ENCODE measurements at regions not wholly inside any gene's neighbourhood (a gene's known extent, or its start where the extent isn't known, plus 50 kb on each side); places are given as distances from the start of the nearest gene placed in this dataset.
"Not testable (repeated sequence)": the region's sequence is repeated elsewhere in the genome, so short reads cannot be mapped to it uniquely, and the experiment has no call there.

DNA sequence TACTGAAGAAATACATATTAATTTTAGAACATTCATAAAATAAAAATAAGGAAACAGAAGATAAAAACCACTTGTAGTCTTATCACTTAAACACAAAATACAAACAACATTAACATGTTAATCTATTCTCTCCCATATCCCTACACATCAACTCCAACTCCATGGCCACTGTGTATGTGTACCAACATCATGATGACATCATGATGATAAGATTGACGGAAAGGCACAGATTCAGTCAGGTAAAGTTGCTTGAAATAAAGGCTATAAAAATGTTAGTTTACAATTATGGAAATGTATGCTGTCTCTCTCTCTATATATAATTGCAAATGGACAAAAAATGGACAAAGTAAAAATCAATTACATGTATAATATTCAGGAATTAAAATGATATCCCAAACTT lies 388.5 kb upstream of the UBE2E3 start:
- no peak for DNase-seq

DNA sequence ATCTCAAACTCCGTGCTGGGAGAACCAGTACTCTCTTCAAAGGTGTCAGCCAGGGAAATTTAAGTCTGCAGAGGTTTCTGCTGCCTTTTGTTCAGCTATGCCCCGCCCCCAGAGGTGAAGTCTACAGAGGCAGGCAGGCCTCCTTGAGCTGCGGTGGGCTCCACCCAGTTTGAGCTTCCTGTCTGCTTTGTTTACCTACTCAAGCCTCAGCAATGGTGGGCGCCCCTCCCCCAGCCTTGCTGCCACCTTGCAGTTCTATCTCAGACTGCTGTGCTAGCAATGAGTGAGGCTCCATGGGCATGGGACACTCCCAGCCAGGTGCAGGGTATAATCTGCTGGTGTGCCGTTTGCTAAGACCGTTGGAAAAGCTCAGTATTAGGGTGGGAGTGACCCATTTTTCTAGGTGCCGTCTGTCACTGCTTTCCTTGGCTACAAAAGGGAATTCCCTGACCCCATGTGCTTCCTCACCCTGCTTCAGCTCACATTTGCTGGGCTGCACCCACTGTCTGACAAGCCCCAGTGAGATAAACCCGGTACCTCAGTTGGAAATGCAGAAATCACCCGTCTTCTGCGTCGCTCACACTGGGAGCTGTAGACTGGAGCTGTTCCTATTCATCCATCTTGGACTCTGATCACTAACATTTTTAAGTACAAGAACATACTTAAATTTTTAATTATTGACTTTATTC lies 389.2 kb upstream of the UBE2E3 start:
- DNase-seq = not testable (repeated sequence)

DNA sequence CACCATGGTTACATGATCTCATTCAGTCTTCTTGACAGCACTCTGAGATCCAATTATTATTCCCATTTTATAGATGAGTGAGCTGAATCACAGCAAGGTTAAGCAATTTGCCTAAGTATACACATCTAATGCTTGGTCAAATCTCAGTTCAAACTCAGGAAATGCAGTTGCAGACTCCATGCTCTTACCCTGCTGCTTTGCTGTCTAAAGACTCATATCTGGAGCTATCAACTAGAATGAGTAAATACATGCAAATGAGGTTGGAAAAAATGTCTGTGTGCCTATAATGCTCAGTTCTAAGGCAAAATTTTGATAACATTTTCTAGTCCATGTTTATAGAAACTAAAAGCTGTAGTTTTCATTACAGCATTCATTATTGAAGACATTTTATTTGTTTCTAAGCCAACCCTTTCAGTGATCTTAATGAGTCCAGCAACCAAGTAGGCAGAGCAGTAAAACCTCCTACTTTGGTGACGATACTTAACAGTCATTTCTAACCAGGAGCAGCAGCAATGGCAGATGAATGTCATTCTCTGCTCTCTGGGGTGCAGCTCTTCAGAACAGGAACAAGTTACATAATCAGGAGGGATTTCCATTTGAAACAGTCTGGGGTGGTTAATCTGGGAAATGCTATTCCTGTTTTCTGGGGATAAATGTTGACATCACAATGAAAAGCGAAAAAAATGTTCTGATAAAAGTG lies 396.8 kb upstream of the UBE2E3 start:
- DNase-seq = no peak

DNA sequence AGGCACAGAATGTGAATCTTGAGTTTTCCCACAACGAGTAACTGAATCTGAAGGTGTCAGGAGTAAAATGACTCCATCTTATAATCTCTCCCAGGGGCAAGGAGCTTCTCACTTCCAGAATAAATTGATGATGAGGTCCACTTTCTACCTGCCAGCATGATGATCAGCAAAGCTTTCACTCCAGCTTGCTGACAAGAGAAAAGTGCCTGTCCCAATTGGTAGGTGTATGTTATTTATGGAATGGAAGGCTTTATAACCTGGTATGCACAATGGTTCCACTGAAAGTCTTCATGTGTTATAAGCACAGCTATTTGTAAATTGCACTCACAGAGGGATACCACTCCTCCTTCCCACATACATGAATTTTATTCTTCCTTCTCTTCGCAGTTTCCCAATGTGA lies 401.0 kb upstream of the UBE2E3 start:
- no peak for DNase-seq

DNA sequence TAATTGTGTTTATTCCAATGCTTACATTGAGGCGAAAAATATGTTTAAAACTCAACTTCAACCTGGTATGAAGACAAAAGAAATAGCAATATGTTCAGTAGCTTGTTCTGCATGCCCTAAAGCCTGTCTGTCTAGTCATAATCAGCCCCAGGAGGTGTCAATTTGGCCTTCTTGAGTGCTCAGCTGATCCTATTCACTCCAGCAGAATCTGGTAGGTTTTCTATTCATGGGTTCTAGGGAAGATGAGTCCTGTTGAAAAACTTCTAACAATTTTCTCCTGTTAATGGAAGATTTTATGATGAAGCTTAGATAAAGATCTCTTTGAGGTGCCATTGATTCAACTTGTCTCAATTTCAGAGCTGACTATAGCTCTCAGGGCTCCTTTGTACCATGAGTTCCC lies 402.0 kb upstream of the UBE2E3 start:
- DNase-seq = no peak

DNA sequence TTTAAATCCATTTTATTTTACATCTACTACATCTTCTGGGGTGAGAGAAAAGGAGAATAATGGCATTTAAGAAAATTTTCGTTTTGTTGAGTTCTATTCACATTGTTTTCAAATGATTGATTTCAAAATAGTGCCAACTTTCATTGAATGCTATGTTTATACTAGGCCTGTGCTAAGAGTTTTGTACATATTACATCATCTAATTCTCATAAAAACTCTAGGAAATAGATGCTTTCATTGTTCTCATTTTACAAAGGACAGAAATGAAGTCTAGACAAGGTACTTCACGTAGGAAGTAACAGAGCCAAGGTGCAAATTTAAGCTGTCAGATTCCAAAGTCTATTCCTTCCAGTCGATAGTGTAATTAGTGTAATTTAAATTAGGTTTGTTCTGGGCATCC lies 402.8 kb upstream of the UBE2E3 start:
- DNase-seq = no peak

DNA sequence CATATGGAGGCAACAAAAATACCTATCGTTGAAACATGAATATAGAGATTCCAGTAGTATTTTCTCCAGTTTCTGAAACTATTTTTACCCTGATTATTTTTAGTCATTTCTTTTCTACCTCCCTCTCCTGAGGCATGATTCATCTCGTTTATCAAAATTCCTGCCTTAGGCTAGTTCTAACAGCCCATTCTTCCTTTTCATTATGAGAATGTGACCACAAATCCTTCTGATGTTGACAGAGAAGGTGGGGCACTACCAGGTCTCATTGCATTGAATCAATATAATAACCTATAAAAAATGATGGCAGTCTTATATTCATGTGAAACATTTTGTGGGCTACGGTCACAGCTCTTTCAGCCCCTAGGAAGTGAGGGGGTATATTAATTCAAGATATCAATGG lies 406.5 kb upstream of the UBE2E3 start:
- no peak for DNase-seq

DNA sequence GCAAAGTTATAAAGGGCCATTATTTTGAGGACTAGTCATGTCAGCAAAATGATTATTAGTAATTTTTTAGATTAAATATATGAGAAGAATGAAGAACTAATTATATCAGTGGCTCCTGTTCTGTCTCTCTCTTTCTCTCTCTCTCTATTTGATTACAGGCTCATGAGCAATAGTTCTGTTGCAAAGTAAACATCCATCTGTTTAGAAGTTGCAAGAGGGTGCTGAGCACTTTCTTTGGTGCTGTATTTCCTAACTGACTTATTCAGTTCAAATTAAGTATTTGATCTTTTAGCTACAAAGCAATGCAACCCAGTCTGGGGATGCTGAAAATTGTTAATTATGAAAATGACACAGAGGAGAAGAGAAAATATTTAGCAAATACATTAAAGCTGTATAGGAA lies 408.1 kb upstream of the UBE2E3 start:
- no peak for DNase-seq

DNA sequence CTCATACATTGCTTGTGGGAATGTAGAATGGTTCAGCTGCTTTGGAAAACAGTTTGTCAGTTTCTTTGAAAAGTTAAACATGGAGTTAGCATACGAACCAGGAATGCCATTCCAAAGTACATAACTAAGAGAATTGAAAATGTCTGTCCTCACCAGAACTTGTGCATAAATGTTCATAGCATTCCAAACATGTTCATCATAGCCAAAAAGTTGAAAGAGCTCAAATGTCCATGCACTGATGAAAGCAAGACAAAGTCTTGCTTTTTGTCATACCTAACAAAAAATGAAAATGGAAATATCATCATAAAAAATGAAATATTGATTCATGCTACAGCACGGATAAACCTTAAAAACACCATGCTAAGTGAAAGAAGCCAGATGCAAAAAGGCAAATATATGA lies 408.8 kb upstream of the UBE2E3 start:
- no peak for DNase-seq

DNA sequence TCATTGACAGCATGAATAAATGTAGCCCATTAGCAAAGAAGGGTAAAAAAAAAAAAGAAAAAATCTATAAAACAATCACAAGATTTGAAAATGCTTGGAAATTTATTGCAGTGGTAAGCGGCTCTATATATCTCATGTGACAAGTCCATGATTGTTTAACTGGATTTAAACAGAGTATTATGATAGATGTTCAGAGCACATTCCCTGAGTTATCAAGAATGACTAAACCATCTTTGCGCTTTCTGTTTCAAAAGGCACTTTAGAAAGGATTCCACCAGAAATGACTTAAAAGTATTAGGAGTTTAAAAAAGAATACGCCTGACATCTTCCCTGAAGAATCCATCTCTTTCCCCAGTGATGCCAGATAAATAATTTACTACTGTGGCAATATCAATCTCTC lies 409.5 kb upstream of the UBE2E3 start:
- no peak for DNase-seq

DNA sequence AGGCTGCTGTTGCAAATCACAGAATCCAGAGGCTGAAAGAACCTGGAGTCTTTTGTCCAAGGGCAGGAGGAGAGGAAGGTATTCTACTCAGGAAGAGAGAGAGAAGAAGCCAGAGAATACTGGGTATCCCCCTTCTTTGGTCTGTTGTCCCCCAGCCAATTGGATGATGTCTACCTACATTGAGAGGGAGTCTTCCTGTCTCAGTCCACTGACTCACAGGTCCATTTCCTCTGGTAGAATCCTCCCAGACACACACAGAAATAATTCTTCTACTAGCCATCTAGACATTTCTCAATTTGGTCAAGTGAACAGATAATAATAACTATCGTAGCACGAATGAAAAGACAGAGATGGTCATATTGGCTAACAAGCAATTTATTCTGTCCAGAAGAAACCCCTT lies 416.4 kb upstream of the UBE2E3 start:
- DNase-seq = no peak

DNA sequence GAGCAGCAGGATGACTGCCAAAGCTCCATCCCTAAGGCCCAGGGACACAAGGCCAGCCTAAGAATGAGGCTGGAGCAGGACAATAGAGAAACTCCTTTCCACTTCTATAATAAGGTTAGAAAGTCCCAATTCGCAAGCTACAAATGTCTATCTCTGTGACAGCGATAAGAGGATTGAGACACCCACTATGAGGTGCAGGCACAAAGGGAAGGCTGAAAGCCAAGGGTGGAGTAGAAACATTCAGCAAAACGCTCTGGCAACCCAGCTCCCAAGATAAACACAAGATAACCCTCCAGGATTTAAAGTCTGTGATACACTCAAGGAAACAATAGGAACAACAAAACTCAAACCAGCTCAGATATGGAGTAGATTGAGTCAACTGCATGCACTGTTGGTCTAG lies 418.0 kb upstream of the UBE2E3 start:
- DNase-seq = no peak

DNA sequence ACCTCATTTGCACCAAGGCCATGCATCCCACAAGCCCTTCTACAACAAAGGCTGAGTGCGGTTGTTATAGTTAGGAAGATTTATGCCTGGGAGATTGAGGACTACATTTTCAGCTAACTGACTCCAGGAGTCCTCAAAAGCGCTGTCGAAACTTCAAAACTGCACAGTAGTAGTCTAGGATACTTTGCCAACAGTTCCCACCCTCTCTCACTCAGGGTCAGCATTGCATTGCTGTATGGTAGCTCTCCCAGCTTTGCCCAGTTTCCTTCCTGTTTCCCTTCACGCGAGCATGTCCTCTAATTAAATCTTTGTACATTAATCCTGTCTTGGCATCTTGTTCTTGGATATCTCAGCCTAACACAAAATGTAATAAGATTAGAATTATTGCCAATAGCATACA lies 420.6 kb upstream of the UBE2E3 start:
- no peak for DNase-seq

DNA sequence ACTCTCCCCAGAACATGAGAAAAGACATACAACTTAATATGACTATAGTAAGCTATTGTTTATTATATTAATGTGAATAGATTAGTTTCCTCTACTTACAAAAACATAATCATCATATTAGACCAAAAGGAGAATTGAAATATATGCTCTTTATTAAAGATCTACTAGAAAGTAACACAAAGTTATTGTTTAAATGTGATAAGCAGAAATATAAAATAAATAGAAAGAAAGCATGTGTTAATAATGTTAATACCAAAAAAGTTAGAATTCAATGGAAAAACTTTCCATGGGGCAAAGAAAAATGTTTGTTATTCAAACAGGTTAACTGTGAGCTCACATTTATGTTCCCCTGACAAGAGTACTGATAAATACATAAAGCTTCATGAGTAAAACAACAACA lies 421.4 kb upstream of the UBE2E3 start:
- DNase-seq = no peak

DNA sequence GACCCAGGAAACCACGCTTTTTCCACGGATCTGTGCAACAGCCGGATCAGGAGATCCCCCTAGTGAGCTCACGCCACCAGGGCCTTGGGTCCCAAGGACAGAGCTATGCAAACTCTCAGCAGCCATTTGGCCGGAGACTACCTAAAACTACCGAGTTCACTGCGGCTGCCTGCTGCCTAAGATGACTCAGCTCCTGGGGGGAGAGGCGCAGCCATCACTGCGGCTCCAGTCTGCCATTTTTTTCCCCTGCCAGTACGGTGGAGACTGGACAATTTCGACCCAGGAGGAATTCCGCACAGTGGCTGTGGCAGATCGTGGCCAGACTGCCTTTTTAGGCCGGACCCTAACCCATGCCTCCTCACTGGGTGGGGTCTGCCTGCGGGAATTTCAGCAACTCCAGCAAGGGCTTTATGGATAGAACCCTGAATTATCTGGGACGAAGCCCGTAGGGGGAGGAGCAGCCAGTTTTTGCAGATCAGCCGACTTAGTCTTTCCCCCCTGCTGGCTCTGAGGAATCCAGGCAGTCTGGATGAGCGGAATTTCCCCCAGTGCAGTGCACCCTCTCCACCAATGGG lies 424.9 kb upstream of the UBE2E3 start:
- DNase-seq = no peak

DNA sequence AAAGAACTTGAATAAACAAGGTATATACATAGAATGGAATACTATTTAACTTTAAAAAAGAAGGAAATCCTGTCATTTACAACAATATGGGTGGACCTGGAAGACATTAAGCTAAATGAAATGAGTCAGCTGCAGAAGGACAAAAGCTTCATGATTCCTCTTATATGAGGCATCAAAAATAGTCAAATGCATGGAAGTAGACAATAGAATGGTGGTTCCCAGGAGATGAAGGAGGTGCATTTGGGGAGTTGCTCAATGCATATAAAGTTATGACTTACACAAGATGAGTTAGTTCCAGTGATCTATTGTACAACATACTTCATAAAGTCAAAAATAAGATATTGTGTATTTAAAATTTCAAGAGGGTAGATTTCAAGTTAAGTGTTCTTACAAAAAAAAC lies 426.1 kb upstream of the UBE2E3 start:
- no peak for DNase-seq

DNA sequence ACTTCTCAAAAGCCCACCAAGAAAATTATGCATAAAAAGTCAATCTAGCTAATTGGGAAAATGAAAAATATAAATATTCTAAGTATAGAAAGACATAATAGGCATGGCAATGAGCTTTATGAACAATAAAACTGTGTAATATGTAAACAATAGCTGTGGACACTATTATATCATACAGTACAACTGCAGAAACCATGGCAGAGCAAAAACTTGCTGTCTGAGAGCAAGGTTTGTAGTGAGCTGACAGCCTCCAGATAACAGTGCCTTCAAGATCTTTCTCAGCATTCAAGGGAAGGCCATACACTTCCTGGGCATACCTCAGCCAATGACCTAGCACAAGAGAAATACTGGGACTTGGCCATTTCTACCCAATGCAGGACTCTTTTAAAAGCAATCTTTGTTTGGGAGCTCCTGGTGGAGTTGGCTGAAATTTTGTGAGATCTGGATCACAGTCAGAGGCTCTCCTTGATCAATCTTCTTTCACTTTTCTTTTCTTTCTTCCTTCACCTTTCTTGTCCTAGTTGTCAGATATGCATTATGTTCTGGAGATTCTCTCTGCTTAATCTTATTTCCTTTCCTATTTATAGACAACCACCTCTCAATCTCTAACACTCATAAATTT lies 427.2 kb upstream of the UBE2E3 start:
- no peak for DNase-seq

DNA sequence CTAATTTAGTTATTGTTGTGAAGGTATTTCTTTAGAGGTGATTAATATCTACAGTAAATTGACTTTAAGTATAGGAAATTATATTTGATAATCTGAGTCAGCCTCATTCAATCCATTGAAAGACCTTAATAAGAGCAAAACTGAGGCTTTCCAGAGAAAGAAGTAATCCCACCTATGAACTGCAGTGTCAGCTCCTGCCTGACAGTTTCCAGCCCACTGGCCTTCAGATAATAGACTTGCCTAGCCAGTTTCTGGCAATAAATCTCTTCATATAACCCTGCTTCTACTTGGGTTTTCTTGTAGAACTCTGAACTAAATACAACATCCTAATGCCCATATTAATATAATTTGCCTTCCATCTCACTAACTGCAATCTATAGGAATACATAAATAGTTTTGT lies 437.9 kb upstream of the UBE2E3 start:
- DNase-seq = no peak

DNA sequence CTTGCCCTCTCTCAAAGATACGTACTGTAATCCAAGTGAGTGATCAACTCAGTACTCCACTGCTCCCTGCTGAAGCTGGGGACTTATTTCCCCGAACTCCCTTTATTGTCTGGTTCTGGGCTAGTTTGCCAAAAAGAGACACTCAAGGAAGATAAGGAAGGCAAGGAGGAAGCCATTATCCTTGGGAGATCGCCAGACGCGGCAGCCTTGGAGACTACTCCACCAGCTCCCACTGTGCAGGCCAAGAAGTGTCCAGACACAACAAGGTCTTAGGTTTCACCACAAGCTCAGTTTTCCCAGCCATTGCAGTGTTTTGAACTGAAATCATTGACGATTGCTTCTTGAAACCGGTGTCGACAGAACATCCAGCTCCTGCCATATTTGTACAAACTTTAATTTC lies 439.6 kb upstream of the UBE2E3 start:
- DNase-seq = no peak

DNA sequence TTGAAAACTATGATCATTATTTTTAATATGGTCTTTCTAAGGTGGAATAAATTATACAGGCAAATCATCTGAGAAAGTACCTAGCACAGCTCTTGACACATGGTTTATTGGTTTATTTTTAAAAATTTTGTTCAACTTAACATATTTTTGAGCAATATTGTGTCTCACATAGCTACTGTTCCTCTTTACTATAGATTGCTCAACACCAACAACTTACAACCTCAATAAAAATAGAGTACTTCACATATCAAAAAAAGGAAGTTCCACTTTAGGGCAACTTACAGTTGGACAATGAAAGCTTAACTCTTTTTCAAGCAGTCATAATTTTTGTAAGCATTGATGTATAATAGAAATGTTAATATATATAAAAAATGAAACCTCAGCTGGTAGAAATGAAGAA lies 440.9 kb upstream of the UBE2E3 start:
- no peak for DNase-seq

DNA sequence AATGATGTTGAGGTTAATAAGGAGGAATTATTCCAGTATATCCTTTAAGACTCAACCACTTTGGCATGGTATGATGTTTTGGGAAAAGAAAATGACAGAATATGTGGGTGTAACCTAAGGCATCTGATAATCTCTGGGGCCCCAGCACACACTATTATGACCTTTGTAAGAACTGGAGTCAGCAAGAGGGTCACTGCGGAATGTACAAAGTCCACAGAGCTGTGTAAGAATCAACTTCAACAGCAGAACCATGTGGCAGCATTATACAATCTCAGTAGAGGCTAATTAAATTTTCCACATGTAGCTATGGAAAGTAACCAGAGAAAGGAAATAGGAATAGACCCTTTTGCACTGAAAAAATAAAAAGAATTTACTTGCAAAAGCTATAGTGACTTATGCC lies 445.1 kb upstream of the UBE2E3 start:
- DNase-seq = no peak

DNA sequence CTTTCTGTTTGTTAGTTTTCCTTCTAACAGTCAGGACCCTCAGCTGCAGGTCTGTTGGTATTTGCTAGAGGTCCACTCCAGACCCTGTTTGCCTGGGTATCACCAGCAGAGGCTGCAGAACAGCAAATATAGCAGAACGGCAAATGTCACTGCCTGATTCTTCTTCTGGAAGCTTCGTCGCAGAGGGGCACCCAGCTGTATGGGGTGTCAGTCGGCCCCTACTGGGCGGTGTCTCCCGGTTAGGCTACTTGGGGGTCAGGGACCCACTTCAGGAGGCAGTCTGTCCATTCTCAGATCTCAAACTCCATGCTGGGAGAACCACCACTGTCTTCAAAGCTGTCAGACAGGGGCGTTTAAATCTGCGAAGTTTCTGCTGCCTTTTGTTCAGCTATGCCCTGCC lies 448.6 kb upstream of the UBE2E3 start:
- not testable (repeated sequence) for DNase-seq

DNA sequence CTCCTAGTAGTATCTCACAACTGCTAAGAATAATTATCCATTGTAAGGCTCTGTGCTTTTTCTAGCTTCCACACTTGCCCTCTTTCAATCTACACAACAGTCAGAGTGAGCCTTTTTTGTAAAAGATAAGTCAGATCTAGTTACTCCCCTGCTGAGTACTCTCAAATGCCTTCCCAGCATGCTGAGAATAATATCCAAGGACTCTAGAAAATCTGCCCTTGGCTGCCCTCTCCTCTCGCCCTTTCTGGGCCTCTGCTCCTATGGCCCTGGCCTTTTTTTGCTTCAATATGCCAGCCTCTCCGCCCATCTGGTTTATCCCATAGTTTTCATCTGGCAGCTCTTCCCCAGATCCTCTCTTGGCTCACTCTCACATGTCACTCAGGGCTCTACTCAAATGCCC lies 455.9 kb upstream of the UBE2E3 start:
- DNase-seq = no peak

DNA sequence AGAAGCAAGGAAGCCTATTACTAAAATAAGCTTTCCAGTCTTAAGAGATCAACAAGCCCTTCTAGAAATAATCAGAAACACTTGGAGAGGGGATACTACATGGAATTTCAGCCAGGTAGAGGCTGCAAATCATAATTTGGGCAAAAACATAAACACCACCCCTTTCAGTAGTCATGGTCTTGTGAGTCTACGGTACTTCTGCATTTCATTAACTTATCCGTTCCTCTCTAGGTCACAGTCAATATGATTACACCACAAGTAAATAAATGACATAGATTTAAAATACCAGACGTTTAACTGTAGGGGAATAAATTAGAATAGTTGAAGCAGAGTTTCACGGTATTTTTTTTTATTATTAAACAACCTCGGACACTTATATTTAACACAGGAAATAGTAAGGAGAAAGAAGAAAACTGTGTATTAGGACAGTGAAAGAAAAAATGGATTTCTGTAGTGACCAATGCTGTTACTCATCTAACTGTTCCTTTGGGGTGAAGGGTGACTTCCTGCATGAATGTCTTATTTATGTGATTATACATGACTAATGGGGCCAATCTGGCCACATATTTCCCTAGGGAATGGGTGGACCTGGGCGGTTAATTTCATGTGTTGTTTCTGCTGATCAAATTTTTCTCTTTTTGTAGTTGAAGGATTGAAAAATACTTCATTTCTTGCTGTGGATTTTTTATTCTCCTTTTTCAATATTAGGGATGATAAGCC lies 456.6 kb upstream of the UBE2E3 start:
- DNase-seq = no peak

All from NCI-H1436 (cell line).